H1 (cell line): ENCODE measurements at regions not wholly inside any gene's neighbourhood (a gene's known extent, or its start where the extent isn't known, plus 50 kb on each side); places are given as distances from the start of the nearest gene placed in this dataset.

ENCODE experiments used
- CTCF ChIA-PET: fragments of 300-600 bp; sonication (Branson Sonifier 250); formaldehyde crosslinking; loops from one replicate; lab custom pipeline; 2021; ENCODE audit not compliant: partially characterized antibody; lab: Charles Lee
- POLR2A ChIA-PET: fragments of 300-600 bp; sonication (Branson Sonifier 250); formaldehyde crosslinking; loops from one replicate; lab custom pipeline; 2021; ENCODE audit warnings: inconsistent platforms; ENCODE audit not compliant: partially characterized antibody; lab: Charles Lee
- DNase-seq, 2 experiments: peaks; one replicate each; pipeline versions ENCODE4 v3.0.0 to v3.0.0-alpha.2; 2010 to 2022; ENCODE audit warnings: low spot score in 2 of 2, low read depth in 1 of 2, mixed read lengths in 1 of 2
- FAIRE-seq: peaks from 2 replicates; lab custom pipeline; 2011; peaks lifted over from hg19 to GRCh38; lab: Jason Lieb, UNC
- H2AFZ ChIP-seq: 2 replicates; pipeline ENCODE4 v1.8.1; 2012; ENCODE audit warnings: low read length, inconsistent platforms
- H2AK5ac ChIP-seq: 2 replicates; pipeline ENCODE4 v1.6.1; 2013; ENCODE audit warnings: low read depth, low read length
- H2BK120ac ChIP-seq: replicated peaks from 2 replicates; pipeline ENCODE3; 2013; ENCODE audit warnings: low read depth, low read length, inconsistent platforms
- H2BK12ac ChIP-seq: 2 replicates; pipeline ENCODE4 v1.6.1; 2013; ENCODE audit warnings: low read depth, low read length
- H2BK15ac ChIP-seq: 2 replicates; pipeline ENCODE4 v1.6.1; 2013; ENCODE audit warnings: low read length
- H2BK20ac ChIP-seq: 2 replicates; pipeline ENCODE4 v1.6.1; 2013; ENCODE audit warnings: low read length
- H2BK5ac ChIP-seq: 2 replicates; pipeline ENCODE4 v1.6.1; 2013; ENCODE audit warnings: low read depth, low read length
- H3K14ac ChIP-seq: 2 replicates; pipeline ENCODE4 v1.6.1; 2013; ENCODE audit warnings: inconsistent platforms; ENCODE audit not compliant: insufficient read length
- H3K18ac ChIP-seq: 2 replicates; pipeline ENCODE4 v1.6.1; 2013; ENCODE audit warnings: low read length; ENCODE audit errors: extremely low read depth
- H3K23ac ChIP-seq: 2 replicates; pipeline ENCODE4 v1.6.1; 2013; ENCODE audit warnings: inconsistent platforms; ENCODE audit not compliant: insufficient read length
- H3K23me2 ChIP-seq: 2 replicates; pipeline ENCODE4 v1.6.1; 2013; ENCODE audit warnings: low read depth, low read length
- H3K27ac ChIP-seq: 2 replicates; pipeline ENCODE4 v1.6.1; 2011; ENCODE audit warnings: low read depth, low read length, inconsistent platforms
- H3K27me3 ChIP-seq, 4 experiments: replicated peaks in 1 of 4; 1 replicate in 1 of 4; 2 replicates in 3 of 4; pipeline versions ENCODE4 v1.6.1 to v1.8.1; 2011 to 2013; ENCODE audit warnings: low read length in 3 of 4, mild to moderate bottlenecking in 3 of 4, inconsistent platforms in 2 of 4, mixed read lengths in 2 of 4, moderate library complexity in 1 of 4; ENCODE audit not compliant: control insufficient read depth in 3 of 4, insufficient read depth in 3 of 4; ENCODE audit errors: extremely low read depth in 1 of 4
- H3K36me3 ChIP-seq, 4 experiments: 2 replicates each; pipeline versions ENCODE4 v1.6.1 to v1.8.1; 2011 to 2013; ENCODE audit warnings: mild to moderate bottlenecking in 4 of 4, low read length in 3 of 4, moderate library complexity in 2 of 4, control low read depth in 1 of 4, inconsistent platforms in 1 of 4; ENCODE audit not compliant: insufficient read depth in 4 of 4, control insufficient read depth in 2 of 4
- H3K4ac ChIP-seq: replicated peaks from 2 replicates; pipeline ENCODE3; 2013; ENCODE audit warnings: low read length, low read depth, mixed read lengths, inconsistent platforms; ENCODE audit not compliant: insufficient read length
- H3K4me1 ChIP-seq, 4 experiments: replicated peaks in 1 of 4; 1 replicate in 1 of 4; 2 replicates in 3 of 4; pipeline versions ENCODE4 v1.6.1 to v1.8.1; 2011 to 2013; ENCODE audit warnings: low read length in 3 of 4, inconsistent platforms in 2 of 4, mixed read lengths in 1 of 4; ENCODE audit not compliant: insufficient read depth in 4 of 4, control insufficient read depth in 3 of 4
- H3K4me2 ChIP-seq, 2 experiments: 2 replicates each; pipeline versions ENCODE4 v1.6.1 to v1.8.1; 2011 to 2013; ENCODE audit warnings: low read depth in 2 of 2, low read length in 2 of 2, control low read depth in 1 of 2, inconsistent platforms in 1 of 2, mild to moderate bottlenecking in 1 of 2; ENCODE audit not compliant: insufficient read depth in 1 of 2
- H3K4me3 ChIP-seq, 4 experiments: fragments of 200-600, 300-600 bp in 1 of 4; sonication (generic), shearing (Covaris generic), sonication (Bioruptor Twin) in 1 of 4; 2 replicates each; pipeline versions ENCODE4 v1.5.1 to v1.8.1; 2011 to 2016; ENCODE audit warnings: low read length in 4 of 4, low read depth in 3 of 4, control low read depth in 2 of 4, inconsistent platforms in 2 of 4, mild to moderate bottlenecking in 2 of 4, mixed read lengths in 1 of 4, moderate library complexity in 1 of 4; ENCODE audit not compliant: insufficient read depth in 2 of 4; ENCODE audit errors: extremely low read depth in 1 of 4
- H3K56ac ChIP-seq: replicated peaks from 2 replicates; pipeline ENCODE3; 2013; ENCODE audit warnings: low read depth, mild to moderate bottlenecking, mixed read lengths, low read length, inconsistent platforms; ENCODE audit not compliant: insufficient read length
- H3K79me1 ChIP-seq: 2 replicates; pipeline ENCODE4 v1.6.1; 2013; ENCODE audit warnings: low read depth, low read length, control low read depth
- H3K79me2 ChIP-seq, 2 experiments: 2 replicates each; pipeline versions ENCODE4 v1.6.1 to v1.8.1; 2012 to 2013; ENCODE audit warnings: low read length in 2 of 2, mild to moderate bottlenecking in 2 of 2, inconsistent platforms in 1 of 2; ENCODE audit not compliant: insufficient read depth in 2 of 2, control insufficient read depth in 1 of 2
- H3K9ac ChIP-seq, 4 experiments: replicated peaks in 1 of 4; 1 replicate in 1 of 4; 2 replicates in 3 of 4; pipeline versions ENCODE4 v1.6.1 to v1.8.1; 2011 to 2013; ENCODE audit warnings: low read depth in 3 of 4, low read length in 3 of 4, control low read depth in 2 of 4, mild to moderate bottlenecking in 2 of 4, moderate library complexity in 2 of 4, inconsistent platforms in 1 of 4; ENCODE audit errors: extremely low read depth in 1 of 4
- H3K9me3 ChIP-seq, 2 experiments: 2 replicates each; pipeline versions ENCODE4 v1.6.1 to v1.8.1; 2012 to 2013; ENCODE audit warnings: mild to moderate bottlenecking in 2 of 2, moderate library complexity in 2 of 2, control low read depth in 1 of 2, inconsistent platforms in 1 of 2, low read depth in 1 of 2, low read length in 1 of 2, mixed read lengths in 1 of 2; ENCODE audit not compliant: insufficient read depth in 2 of 2
- H4K20me1 ChIP-seq, 2 experiments: replicated peaks in 1 of 2; 2 replicates each; pipeline versions ENCODE3 to v1.8.1; 2011 to 2013; ENCODE audit warnings: inconsistent platforms in 2 of 2, low read length in 2 of 2, mild to moderate bottlenecking in 1 of 2; ENCODE audit not compliant: insufficient read depth in 2 of 2, control insufficient read depth in 1 of 2
- H4K5ac ChIP-seq: 2 replicates; pipeline ENCODE4 v1.6.1; 2013; ENCODE audit warnings: low read length, low read depth, mixed read lengths, inconsistent platforms; ENCODE audit not compliant: insufficient read length
- H4K8ac ChIP-seq: 2 replicates; pipeline ENCODE4 v1.8.0; 2013; ENCODE audit warnings: mild to moderate bottlenecking, moderate library complexity, low read length, inconsistent platforms; ENCODE audit not compliant: insufficient read depth; ENCODE audit errors: extremely low read depth
- H4K91ac ChIP-seq: replicated peaks from 2 replicates; pipeline ENCODE3; 2013; ENCODE audit warnings: low read length, mixed read lengths, inconsistent platforms; ENCODE audit not compliant: insufficient read length
- ASH2L ChIP-seq: fragments of 200-600, 300-600 bp; sonication (generic); IDR thresholded peaks from one replicate; pipeline ENCODE4 v1.7.1; 2017; ENCODE audit warnings: low read length
- BCL11A ChIP-seq, 2 experiments: IDR thresholded peaks; one replicate each; pipeline ENCODE4 v1.6.1; 2011; ENCODE audit warnings: low read depth in 2 of 2, low read length in 2 of 2, mild to moderate bottlenecking in 2 of 2
- CBX5 ChIP-seq: fragments of 300-800, 300-1000 bp; sonication (generic); IDR thresholded peaks from 2 replicates; pipeline ENCODE4 v1.7.1; 2016; ENCODE audit warnings: antibody characterized with exemption, low read length, low read depth
- GTF2F1 ChIP-seq: IDR thresholded peaks from 2 replicates; pipeline ENCODE4 v1.6.1; 2012; ENCODE audit warnings: low read depth, low read length, improper control_type of control experiment, borderline replicate concordance
- JUND ChIP-seq: IDR thresholded peaks from 2 replicates; pipeline ENCODE4 v1.6.1; 2011; ENCODE audit warnings: mild to moderate bottlenecking, improper control_type of control experiment, low read length
- NANOG ChIP-seq: IDR thresholded peaks from 2 replicates; pipeline ENCODE4 v1.6.1; 2011; ENCODE audit warnings: low read length, low read depth, mild to moderate bottlenecking, inconsistent platforms; ENCODE audit not compliant: insufficient read depth, poor library complexity, severe bottlenecking
- NRF1 ChIP-seq: IDR thresholded peaks from 2 replicates; pipeline ENCODE4 v1.6.1; 2011; ENCODE audit warnings: mild to moderate bottlenecking, low read depth, low read length, improper control_type of control experiment
- POLR2AphosphoS5 ChIP-seq: IDR thresholded peaks from 2 replicates; pipeline ENCODE4 v1.6.1; 2011; ENCODE audit warnings: low read depth, low read length
- POU5F1 ChIP-seq: IDR thresholded peaks from 2 replicates; pipeline ENCODE4 v1.6.1; 2011; ENCODE audit warnings: low read depth, mild to moderate bottlenecking, low read length, moderate library complexity
- RNF2 ChIP-seq: fragments of 200-900, 300-1000 bp; sonication (generic); IDR thresholded peaks from 2 replicates; pipeline ENCODE4 v1.7.1; 2016; ENCODE audit warnings: borderline replicate concordance, low read depth, mild to moderate bottlenecking, antibody characterized with exemption, low read length; ENCODE audit not compliant: poor library complexity, severe bottlenecking; ENCODE audit errors: missing control alignments
- SIN3A ChIP-seq, 2 experiments: IDR thresholded peaks in 1 of 2; conservative IDR thresholded peaks in 1 of 2; 2 replicates each; pipeline ENCODE4 v1.6.1; 2011 to 2012; ENCODE audit warnings: low read length in 2 of 2, improper control_type of control experiment in 1 of 2, low read depth in 1 of 2, mild to moderate bottlenecking in 1 of 2
- SIRT6 ChIP-seq: IDR thresholded peaks from one replicate; pipeline ENCODE4 v1.7.1; 2012; ENCODE audit warnings: low read length, inconsistent platforms
- SIX5 ChIP-seq: IDR thresholded peaks from 2 replicates; pipeline ENCODE4 v1.6.1; 2011; ENCODE audit warnings: mild to moderate bottlenecking, low read depth, low read length
- SP2 ChIP-seq: IDR thresholded peaks from 2 replicates; pipeline ENCODE4 v1.6.1; 2012; ENCODE audit warnings: mild to moderate bottlenecking, low read length, inconsistent platforms
- TEAD4 ChIP-seq: IDR thresholded peaks from 2 replicates; pipeline ENCODE4 v1.6.1; 2012; ENCODE audit warnings: low read depth, low read length, inconsistent platforms, mixed read lengths
- WGBS, 2 experiments: shearing (Covaris generic) in 1 of 2; methylation state at CpG; one replicate each; pipeline versions ENCODE4 v1.1.6 to v1.1.7; 2013 to 2015; ENCODE audit warnings: low lambda C conversion rate in 2 of 2, mixed read lengths in 2 of 2, inconsistent platforms in 1 of 2, low coverage in 1 of 2, missing lambda C conversion rate in 1 of 2; ENCODE audit not compliant: insufficient replicate concordance in 2 of 2, insufficient coverage in 1 of 2, insufficient read length in 1 of 2; ENCODE audit errors: extremely low coverage in 1 of 2, missing lambda C conversion rate in 1 of 2; 5-methylcytosine and 5-hydroxymethylcytosine counted together

DNA sequence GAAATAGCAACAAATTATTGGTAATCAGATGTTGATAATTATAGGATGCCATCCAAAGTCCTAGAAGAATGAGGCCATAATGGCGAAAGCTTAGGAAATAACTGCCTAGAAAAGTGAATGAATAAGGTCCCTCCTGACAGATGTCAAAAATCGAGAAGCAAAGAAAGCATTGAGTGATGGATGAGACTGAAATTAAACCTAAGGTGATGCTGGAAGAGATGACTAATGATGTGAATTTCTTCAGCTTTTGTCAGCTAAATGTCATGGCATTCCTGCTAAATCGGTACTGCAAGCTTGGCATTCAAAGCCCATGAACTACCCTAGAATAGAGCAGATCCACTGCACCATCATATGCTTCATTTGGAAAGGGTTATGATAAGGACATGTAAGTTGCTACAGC, 74.8 kb upstream of the RGPD4 start:
- no peak overlapping the region for H3K4me3 ChIP-seq
- no peak overlapping the region for H2BK12ac ChIP-seq
- ChIA-PET POLR2A (no interaction called here), CTCF (no interaction called here)
- no peak overlapping the region for H3K4me2 ChIP-seq
- H4K91ac ChIP-seq = no peak overlapping the region
- no peak overlapping the region for H4K8ac ChIP-seq
- H4K5ac ChIP-seq = no peak overlapping the region
- no peak overlapping the region for H3K18ac ChIP-seq
- no peak overlapping the region for H3K27ac ChIP-seq
- no peaks in the 10 kb centered on the region for H3K79me2 ChIP-seq
- no peak overlapping the region for H2AK5ac ChIP-seq
- H2BK120ac ChIP-seq = no peak overlapping the region
- H3K79me1 ChIP-seq = no peaks in the 10 kb centered on the region
- H2BK15ac ChIP-seq = no peak overlapping the region
- 92% methylated on average over 3 of the region's 3 CpGs; no CpG with 5 or more reads in 1 of the 2 experiments for WGBS, 2 experiments
- H3K4me1 ChIP-seq = no peaks in the 10 kb centered on the region
- FAIRE-seq (no peak), DNase-seq (no peak)
- no peak overlapping the region for H2BK5ac ChIP-seq
- H3K36me3 ChIP-seq = no peaks in the 10 kb centered on the region
- H2AFZ ChIP-seq = no peak overlapping the region
- no peak overlapping the region for H3K4ac ChIP-seq
- no peaks in the 10 kb centered on the region for H3K27me3 ChIP-seq
- no peak overlapping the region for H3K14ac ChIP-seq
- no peak overlapping the region for H3K9ac ChIP-seq
- H3K56ac ChIP-seq = no peak overlapping the region
- no peaks in the 10 kb centered on the region for H3K23me2 ChIP-seq
- H3K9me3 ChIP-seq = no peaks in the 10 kb centered on the region; a peak in 1 of 4 replicates
- no peak overlapping the region for H3K23ac ChIP-seq
- no peak overlapping the region for H2BK20ac ChIP-seq
- no peaks in the 10 kb centered on the region for H4K20me1 ChIP-seq
- TF ChIP-seq CBX5 (no peak), NANOG (no peak), TEAD4 (no peak), SP2 (no peak), POU5F1 (no peak), SIRT6 (no peak), GTF2F1 (no peak), SIN3A (conservative IDR thresholded peaks at IDR 0.05 in 1 of 2, IDR thresholded peaks at IDR 0.05 in 1 of 2; ENCODE audit: low read depth in 1 of 2, low read length in 2 of 2) (no peak), SIX5 (no peak), JUND (no peak), POLR2AphosphoS5 (no peak), BCL11A (IDR thresholded peaks at IDR 0.05; ENCODE audit: low read depth in 2 of 2, low read length in 2 of 2) (no peak), ASH2L (no peak), RNF2 (no peak), NRF1 (no peak)
